Spleen (tissue), 11 donors: ENCODE measurements at regions not wholly inside any gene's neighbourhood (a gene's known extent, or its start where the extent isn't known, plus 50 kb on each side); places are given as distances from the start of the nearest gene placed in this dataset.
"Not testable (repeated sequence)": the region's sequence is repeated elsewhere in the genome, so short reads cannot be mapped to it uniquely, and the experiment has no call there.

Source experiments
- DNase-seq: peaks from one replicate; pipeline ENCODE4 v3.0.0-alpha.2; 2020
- H3K27ac ChIP-seq, 8 donors: fragments of 200-600 bp; sonication (generic) in 7 of 8; 1 replicate in 4 of 8; 2 replicates in 4 of 8; pipeline versions ENCODE4 v1.5.0 to v1.8.0; 2016 to 2021; ENCODE audit warnings: inconsistent platforms in 4 of 8, mild to moderate bottlenecking in 4 of 8, moderate library complexity in 1 of 8
- H3K27me3 ChIP-seq, 7 donors: fragments of 200-600 bp; sonication (generic) in 6 of 7; replicated peaks in 1 of 7; 1 replicate in 4 of 7; 2 replicates in 3 of 7; pipeline versions ENCODE4 v1.5.0 to v1.8.0; 2016 to 2021; ENCODE audit warnings: inconsistent platforms in 3 of 7, mild to moderate bottlenecking in 1 of 7
- H3K36me3 ChIP-seq, 6 donors: fragments of 200-600 bp; sonication (generic) in 5 of 6; 1 replicate in 4 of 6; 2 replicates in 2 of 6; pipeline versions ENCODE4 v1.5.0 to v1.8.0; 2016 to 2021; ENCODE audit warnings: inconsistent platforms in 2 of 6
- H3K4me1 ChIP-seq, 6 donors: fragments of 200-600 bp; sonication (generic) in 5 of 6; 1 replicate in 3 of 6; 2 replicates in 3 of 6; pipeline versions ENCODE4 v1.5.0 to v1.8.0; 2016 to 2021; ENCODE audit warnings: inconsistent platforms in 3 of 6
- H3K4me3 ChIP-seq, 8 donors: fragments of 200-600 bp; sonication (generic) in 7 of 8; 1 replicate in 4 of 8; 2 replicates in 4 of 8; pipeline versions ENCODE4 v1.5.0 to v1.8.0; 2016 to 2021; ENCODE audit warnings: inconsistent platforms in 4 of 8, mild to moderate bottlenecking in 4 of 8, moderate library complexity in 2 of 8
- H3K9me3 ChIP-seq, 8 donors: fragments of 200-600 bp; sonication (generic) in 7 of 8; 1 replicate in 4 of 8; 2 replicates in 4 of 8; pipeline versions ENCODE4 v1.5.0 to v1.8.0; 2016 to 2021; ENCODE audit warnings: inconsistent platforms in 4 of 8
- POLR2A ChIP-seq, 3 donors: fragments of 450-650 bp; IDR thresholded peaks; one replicate each; pipeline ENCODE4 v1.5.1; 2017; ENCODE audit warnings: antibody characterized with exemption in 3 of 3, mild to moderate bottlenecking in 1 of 3
- POLR2AphosphoS5 ChIP-seq, 3 donors: sonication (generic); formaldehyde crosslinking; IDR thresholded peaks; one replicate each; pipeline ENCODE4 v1.5.1; 2017; ENCODE audit warnings: antibody characterized with exemption in 3 of 3
- WGBS, 5 donors: extraction: QIAGEN DNeasy Blood & Tissue Kit in 3 of 5; methylation state at CpG; one replicate each; pipeline versions ENCODE4 v1.1.5 to v1.1.7; 2013 to 2018; 5-methylcytosine and 5-hydroxymethylcytosine counted together
- intact Hi-C: fragments of 100-400 bp; cut with DNase I; formaldehyde crosslinking; loops from one replicate; pipeline ENCODE4 v1.15.0; 2023; ENCODE audit warnings: low total_unique reads
- TF ChIP-seq, protein P1 (sequence below), 11 experiments: fragments of 200-600 bp in 7 of 11; fragments of 450-650 bp in 4 of 11; sonication (generic) in 4 of 11; IDR thresholded peaks in 8 of 11; conservative IDR thresholded peaks in 3 of 11; 1 replicate in 7 of 11; 2 replicates in 4 of 11; pipeline versions ENCODE4 v1.4.0 to v1.8.0; 2016 to 2021; ENCODE audit warnings: antibody characterized with exemption in 11 of 11, inconsistent platforms in 4 of 11, mild to moderate bottlenecking in 1 of 11
- donor health status: healthy with polysubstance abuse.
- donor health status: DM: no; HTN: no; CAD: no; lungs with moderate emphysema.
- donor health status: DM: no; HTN: no; CAD: no.
- donor health status: Bipolar disorder and iron deficiency.
- donor health status: healthy.
- donor health status: DM: no; HTN: no; CAD: no.
- donor health status: DM: yes; HTN: yes; CAD: no.

DNA sequence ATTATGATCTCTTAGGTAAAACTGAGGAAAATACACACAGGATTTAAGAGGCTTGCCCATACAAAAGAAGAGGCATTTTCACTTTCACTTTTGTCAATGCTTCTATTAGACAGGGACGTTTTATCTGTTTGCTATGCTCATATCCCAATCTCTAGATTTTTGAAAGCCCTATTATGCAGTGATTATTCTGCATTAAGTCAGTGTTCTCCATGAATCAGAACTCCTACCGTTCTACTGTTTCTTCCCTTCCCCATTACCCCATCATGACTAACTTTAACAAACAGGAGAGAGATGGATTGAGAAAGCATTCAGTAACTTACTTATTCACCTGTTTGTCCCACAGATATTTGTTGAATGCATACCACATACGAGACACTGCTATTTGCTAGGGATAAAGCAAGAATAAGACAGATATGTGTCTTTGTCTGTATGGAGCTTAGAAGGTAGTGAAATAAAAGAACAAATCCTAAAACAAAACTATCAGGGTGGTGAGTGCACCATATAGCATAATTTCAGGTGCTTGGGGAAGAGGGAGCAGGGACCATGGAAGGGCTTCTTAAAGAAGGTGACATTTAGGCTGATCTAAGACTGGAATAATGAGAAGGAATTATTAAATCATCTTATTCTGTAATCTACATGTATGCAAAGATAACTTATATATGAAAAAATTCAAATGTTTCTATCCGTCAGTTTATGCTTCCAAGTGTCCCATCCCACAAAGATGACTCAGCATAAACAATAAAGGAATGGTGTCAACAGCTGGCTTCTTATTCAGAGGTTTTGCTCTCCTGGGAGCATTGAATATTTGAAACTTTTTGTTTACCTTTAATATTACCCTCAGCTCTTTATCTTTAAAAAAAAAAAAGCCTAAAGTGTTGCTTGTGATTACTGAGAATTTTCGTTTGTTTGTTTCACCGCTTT is 328.1 kb downstream of the HINT1 start:
- no peak for DNase-seq
- TF ChIP-seq POLR2AphosphoS5 (IDR thresholded peaks at IDR 0.05) (no peak), POLR2A (IDR thresholded peaks at IDR 0.05) (no peak)
- TF ChIP-seq, protein P1, sequence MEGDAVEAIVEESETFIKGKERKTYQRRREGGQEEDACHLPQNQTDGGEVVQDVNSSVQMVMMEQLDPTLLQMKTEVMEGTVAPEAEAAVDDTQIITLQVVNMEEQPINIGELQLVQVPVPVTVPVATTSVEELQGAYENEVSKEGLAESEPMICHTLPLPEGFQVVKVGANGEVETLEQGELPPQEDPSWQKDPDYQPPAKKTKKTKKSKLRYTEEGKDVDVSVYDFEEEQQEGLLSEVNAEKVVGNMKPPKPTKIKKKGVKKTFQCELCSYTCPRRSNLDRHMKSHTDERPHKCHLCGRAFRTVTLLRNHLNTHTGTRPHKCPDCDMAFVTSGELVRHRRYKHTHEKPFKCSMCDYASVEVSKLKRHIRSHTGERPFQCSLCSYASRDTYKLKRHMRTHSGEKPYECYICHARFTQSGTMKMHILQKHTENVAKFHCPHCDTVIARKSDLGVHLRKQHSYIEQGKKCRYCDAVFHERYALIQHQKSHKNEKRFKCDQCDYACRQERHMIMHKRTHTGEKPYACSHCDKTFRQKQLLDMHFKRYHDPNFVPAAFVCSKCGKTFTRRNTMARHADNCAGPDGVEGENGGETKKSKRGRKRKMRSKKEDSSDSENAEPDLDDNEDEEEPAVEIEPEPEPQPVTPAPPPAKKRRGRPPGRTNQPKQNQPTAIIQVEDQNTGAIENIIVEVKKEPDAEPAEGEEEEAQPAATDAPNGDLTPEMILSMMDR (IDR thresholded peaks at IDR 0.05 in 8 of 11, conservative IDR thresholded peaks at IDR 0.05 in 3 of 11) = no peak
- Histone ChIP-seq H3K27me3 (no peaks in the 10 kb centered on the region), H3K27ac (peak overlapping the region in 1 of 8 donors; percentile 19), H3K36me3 (no peaks in the 10 kb centered on the region), H3K9me3 (no peaks in the 10 kb centered on the region), H3K4me1 (peaks cover 0 to 13% (median 1%) of the 10 kb centered on the region in 6 donors), H3K4me3 (peak overlapping the region; percentile 3 to 67 (median 21))
- 42 to 51% (median 45%) methylated on average over 6 of the region's 6 CpGs for WGBS, 5 donors
- intact Hi-C loops = no loop called here

DNA sequence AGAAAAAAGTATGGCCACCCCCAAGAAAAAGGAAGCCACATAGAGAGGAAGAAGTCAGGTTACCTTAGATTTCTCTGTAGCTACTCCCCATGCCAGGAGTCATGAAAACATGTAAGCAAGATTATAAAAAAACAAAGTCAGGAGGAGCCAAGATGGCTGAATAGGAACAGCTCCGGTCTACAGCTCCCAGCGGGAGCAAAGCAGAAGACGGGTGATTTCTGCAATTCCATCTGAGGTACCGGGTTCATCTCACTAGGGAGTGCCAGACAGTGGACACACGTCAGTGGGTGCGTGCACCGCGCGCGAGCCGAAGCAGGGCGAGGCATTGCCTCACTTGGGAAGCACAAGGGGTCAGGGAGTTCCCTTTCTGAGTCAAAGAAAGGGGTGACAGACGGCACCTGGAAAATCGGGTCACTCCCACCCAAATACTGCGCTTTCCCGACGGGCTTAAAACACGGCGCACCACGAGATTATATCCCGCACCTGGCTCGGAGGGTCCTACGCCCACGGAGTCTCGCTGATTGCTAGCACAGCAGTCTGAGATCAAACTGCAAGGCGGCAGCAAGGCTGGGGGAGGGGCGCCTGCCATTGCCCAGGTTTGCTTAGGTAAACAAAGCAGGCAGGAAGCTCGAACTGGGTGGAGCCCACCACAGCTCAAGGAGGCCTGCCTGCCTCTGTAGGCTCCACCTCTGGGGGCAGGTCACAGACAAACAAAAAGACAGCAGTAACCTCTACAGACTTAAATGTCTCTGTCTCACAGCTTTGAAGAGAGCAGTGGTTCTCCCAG is 347.3 kb downstream of the HINT1 start:
- H3K9me3 ChIP-seq, H3K27me3 ChIP-seq, H3K27ac ChIP-seq, H3K4me1 ChIP-seq, H3K4me3 ChIP-seq, DNase-seq, H3K36me3 ChIP-seq, intact Hi-C loops: not testable (repeated sequence)
- WGBS, 5 donors = 86 to 96% (median 94%) methylated on average over 25 to 28 of the region's 28 CpGs

DNA sequence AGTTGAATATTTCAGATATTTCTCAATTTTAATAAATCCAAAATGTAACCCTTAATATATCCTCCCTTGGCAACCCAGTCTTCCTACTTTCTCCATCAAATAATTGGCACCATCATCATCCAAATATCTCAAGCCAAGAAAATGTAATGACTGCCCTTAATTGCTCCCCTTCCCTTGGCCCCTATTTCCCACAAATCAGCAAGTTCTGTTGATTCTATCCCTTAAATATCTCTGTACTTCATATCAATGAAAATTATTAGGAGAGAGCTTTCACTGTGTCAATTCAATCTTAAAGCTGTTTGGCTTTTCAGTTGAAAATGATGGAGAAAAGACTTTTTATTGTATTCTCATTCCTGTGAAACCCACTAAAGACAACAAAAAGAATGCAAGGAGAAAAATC is 349.8 kb downstream of the HINT1 start:
- intact Hi-C loops = no loop called here
- peaks cover 0 to 3% (median 0%) of the 10 kb centered on the region in 7 donors for H3K27me3 ChIP-seq

DNA sequence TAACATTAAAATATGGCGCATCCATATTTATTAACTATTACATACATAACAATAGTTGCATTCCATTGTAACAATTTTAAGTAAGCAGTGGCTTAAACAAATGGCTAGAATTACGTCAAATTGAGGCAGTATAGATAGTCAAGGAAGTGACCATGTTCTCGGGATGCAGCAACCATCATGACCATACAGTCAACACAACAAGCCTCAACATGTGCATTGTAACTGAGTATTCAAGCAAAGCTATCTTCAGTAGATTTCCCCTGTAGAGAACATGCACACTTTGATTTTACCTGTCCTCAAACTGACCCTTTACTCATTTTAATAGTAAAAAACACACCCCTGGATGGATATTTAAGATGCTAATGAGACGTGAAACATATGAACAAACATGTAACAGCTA is 356.4 kb downstream of the HINT1 start:
- WGBS, 5 donors = 84 to 93% (median 86%) methylated on average over 4 of the region's 4 CpGs
- H3K9me3 ChIP-seq = no peaks in the 10 kb centered on the region
- TF ChIP-seq POLR2A (IDR thresholded peaks at IDR 0.05) = no peak
- no peak for TF ChIP-seq POLR2AphosphoS5 (IDR thresholded peaks at IDR 0.05)
- TF ChIP-seq, protein P1 (IDR thresholded peaks at IDR 0.05 in 8 of 11, conservative IDR thresholded peaks at IDR 0.05 in 3 of 11) = no peak

More for the DNA sequence above, 349.8 kb downstream of the HINT1 start:
- no peaks in the 10 kb centered on the region for H3K9me3 ChIP-seq
- no peak overlapping the region for H3K4me3 ChIP-seq
- DNase-seq = no peak
- TF ChIP-seq POLR2A (IDR thresholded peaks at IDR 0.05) (no peak), POLR2AphosphoS5 (IDR thresholded peaks at IDR 0.05) (no peak)
- TF ChIP-seq, protein P1 (IDR thresholded peaks at IDR 0.05 in 8 of 11, conservative IDR thresholded peaks at IDR 0.05 in 3 of 11) = no peak
- no peaks in the 10 kb centered on the region for H3K36me3 ChIP-seq
- H3K4me1 ChIP-seq = no peaks in the 10 kb centered on the region
- no peak overlapping the region for H3K27ac ChIP-seq

More for the DNA sequence above, 356.4 kb downstream of the HINT1 start:
- H3K4me1 ChIP-seq = no peaks in the 10 kb centered on the region
- no peaks in the 10 kb centered on the region for H3K36me3 ChIP-seq
- no peak for DNase-seq
- no peak overlapping the region for H3K4me3 ChIP-seq
- no peaks in the 10 kb centered on the region for H3K27me3 ChIP-seq
- intact Hi-C loops = no loop called here
- no peak overlapping the region for H3K27ac ChIP-seq
